HG02623 (cell line): ENCODE measurements at regions not wholly inside any gene's neighbourhood (a gene's known extent, or its start where the extent isn't known, plus 50 kb on each side); places are given as distances from the start of the nearest gene placed in this dataset.
"Not testable (repeated sequence)": the region's sequence is repeated elsewhere in the genome, so short reads cannot be mapped to it uniquely, and the experiment has no call there.

ENCODE experiments used
- ATAC-seq: cut with Tn5 transposase; IDR thresholded peaks from one replicate; pipeline ENCODE4 v1.9.1; 2021; ENCODE audit warnings: moderate library complexity; ENCODE audit not compliant: unreplicated experiment

DNA sequence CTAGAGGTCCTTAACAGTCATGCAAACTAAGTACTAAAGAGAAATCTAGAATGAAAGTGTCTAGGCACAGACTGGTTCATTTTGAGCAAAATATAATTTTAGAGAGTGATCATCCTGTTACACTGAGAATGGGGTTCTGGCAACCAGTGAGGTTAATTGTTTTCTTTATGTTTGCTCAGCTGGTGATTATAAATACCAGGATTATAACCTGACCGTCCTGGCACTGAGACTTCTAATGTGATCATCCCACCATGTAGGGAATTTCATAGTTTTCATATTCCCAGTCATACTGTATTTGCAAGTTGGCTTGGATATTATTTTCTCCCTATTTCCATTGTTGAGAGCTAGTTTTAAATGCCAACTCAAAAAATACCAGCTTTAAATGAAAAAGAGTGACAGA is 852.5 kb upstream of the LRATD1 start:
- no peak for ATAC-seq

DNA sequence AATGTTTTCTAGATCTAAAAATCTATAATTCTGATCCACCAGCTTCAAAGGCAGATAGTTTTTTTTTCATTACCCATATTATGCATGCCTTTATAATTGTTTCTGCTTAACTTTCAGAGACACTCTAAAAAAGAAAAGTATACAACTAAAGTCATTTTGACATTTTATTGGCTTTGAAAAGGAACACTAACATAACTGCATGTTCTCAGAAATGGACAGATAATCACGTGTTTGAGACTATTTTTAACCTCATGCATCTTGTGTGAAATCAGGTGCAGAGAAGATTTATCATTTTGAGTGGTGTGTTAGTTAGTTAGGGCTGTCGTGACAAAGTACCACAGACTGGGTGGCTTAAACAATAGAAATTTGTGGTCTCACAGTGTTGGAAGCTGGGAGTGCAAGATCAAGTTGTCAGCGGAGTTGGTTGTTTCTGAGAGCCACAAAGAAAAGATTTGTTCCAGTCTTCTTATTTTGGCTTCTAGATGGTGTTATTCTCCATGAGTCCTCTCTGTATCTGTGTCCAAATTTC is 841.4 kb upstream of the LRATD1 start:
- ATAC-seq, result no peak

- ATAC-seq, result no peak
Observed at GRCh38 chr2:13806539-13806938, 826.0 kb upstream of the LRATD1 start.

DNA sequence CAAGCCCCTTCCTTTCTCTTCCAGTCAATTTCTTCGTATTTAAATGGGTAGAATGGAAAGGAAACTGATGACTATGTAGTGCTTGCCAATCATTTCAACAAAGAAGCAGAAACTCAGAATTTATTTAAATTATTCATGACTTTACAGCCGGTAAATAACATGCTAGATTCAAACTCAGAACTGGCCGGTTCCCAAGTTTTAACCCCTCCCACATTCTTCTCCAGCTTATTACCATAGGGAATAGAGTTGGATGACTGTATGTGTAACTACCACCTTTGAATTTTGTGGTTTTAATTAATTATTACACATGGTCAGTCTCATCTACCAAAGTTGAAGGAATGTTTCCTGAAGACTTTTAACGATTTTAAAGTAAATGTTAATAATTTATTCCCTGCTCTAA is 819.3 kb upstream of the LRATD1 start:
- no peak for ATAC-seq

GRCh38 chr2:13818002-13818401 is 814.5 kb upstream of the LRATD1 start:
- ATAC-seq, result no peak

DNA sequence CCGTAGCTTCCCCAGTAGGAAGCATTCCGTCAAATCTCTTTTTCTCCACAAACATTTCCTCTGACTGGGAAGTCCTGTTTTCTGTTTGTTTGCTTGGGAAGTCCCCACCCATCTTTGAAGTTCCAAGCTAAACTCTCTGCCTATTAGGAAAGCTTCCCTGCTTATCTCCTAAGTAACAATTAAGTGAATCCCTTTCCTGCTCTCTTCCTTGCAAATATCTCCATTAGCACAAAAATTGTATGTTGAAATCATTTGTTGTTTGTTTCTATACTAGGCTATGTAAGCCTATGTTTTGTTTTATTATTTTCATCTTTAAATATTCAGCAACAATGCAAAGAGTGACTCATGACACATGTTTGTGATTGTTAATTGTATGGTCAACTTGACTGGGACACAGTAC is 812.6 kb upstream of the LRATD1 start:
- no peak for ATAC-seq

DNA sequence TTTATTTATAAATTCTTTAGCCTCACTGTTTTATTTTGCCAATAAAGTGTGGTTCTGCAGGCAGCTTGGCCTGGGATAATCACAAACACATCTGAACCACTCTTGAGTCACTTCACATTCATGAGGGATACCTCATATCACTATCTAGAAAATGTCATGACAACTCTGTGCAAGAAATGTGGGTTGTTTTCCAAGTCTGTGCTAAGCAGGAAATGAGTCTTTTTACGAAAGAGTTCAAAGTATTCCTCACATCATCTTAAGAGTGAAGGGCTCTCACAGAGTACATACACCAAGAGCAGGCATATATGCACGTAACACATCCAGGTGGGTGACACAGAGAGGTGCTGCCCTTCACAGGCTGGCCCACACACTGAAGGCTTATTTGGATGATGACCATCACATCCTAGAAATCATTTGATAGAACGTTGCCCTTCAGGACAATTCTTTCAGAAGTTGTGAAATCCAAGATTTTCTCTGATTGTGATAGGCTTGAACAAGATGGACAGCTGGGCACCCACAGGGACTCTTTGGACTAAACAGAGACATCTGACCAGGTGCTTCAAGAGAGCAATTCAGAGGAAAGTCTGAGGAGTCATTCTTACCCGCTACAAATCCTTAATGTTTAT is 811.1 kb upstream of the LRATD1 start:
- no peak for ATAC-seq

- ATAC-seq, result no peak
Observed at GRCh38 chr2:13822365-13822764, 810.2 kb upstream of the LRATD1 start.

GRCh38 chr2:13826314-13826853 is 806.1 kb upstream of the LRATD1 start:
- ATAC-seq, result no peak

DNA sequence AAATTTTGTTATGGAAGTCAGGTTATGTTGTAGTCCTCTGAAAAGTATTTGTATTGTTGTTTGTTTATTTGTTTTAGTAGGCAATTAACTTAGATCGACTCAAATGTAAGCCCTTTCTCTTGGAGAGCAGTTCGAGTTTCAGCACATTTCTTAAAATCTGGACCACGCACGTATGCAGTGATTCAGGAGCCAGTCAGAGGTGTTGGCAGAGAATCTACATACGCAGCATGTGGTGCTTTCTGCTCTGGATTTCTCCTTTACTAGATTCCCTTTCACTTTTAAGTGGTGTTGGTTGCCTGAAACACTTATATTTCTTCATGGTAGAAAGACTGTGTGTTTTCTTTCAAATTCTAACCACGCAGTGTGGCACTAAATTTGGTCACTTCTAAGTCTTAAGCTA is 773.9 kb upstream of the LRATD1 start:
- ATAC-seq, result no peak

- ATAC-seq, result not testable (repeated sequence)
Observed at GRCh38 chr2:13868275-13868674, 764.2 kb upstream of the LRATD1 start.

DNA sequence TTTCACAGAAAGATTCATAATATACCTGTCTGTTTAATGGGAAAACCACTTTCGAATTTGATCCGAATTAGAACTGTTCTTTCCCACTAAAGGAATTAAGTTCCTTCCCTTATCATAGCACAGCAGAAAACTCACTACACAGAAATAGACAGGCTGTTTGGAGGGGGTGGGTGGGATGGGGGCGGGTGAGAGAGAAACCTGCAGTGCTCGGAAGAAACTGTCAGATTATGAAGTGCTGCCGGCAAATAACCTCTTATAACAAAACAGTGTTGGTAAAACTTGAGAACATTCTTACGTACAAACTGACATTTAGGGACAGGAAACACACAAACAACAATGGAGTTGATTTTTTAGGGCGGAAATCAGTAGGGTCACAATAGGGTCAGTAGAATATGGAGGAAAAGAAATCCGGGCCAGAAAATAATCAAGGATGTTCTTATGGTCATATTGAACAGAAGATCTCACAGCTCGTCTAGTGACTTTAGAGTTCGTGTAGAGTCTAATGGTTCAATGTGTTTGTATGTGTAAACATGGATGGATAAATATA is 756.0 kb upstream of the LRATD1 start:
- ATAC-seq, result no peak

GRCh38 chr2:13877571-13877970 is 754.9 kb upstream of the LRATD1 start:
- ATAC-seq, result no peak

- no peak for ATAC-seq
Observed at GRCh38 chr2:13884291-13884976, 748.1 kb upstream of the LRATD1 start.

- no peak for ATAC-seq
Observed at GRCh38 chr2:13901526-13901925, 731.0 kb upstream of the LRATD1 start.

- no peak for ATAC-seq
Observed at GRCh38 chr2:13905831-13906230, 726.7 kb upstream of the LRATD1 start.

DNA sequence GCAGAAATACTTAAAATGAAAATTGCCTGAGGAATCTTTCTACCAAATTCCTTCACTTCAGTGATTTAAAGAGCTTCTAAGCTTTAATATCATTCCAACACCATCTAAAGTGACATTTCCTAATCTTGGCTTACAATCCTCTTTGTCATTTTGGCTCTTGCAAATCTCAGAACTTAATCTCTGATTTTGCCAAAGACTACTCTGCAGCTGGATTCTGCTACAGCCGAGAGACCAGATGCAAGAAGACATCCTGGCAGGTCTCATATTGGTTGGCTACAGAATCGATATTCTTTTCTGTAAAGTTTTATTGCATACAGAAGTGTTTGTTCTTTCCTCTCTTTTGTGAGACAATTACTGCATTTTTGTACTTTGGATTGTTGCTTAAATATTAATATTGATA is 716.5 kb upstream of the LRATD1 start:
- ATAC-seq, result no peak

GRCh38 chr2:13917958-13918357 is 714.6 kb upstream of the LRATD1 start:
- ATAC-seq, result no peak

- no peak for ATAC-seq
Observed at GRCh38 chr2:13919981-13920382, 712.5 kb upstream of the LRATD1 start.

GRCh38 chr2:13921245-13921644 is 711.3 kb upstream of the LRATD1 start:
- no peak for ATAC-seq

DNA sequence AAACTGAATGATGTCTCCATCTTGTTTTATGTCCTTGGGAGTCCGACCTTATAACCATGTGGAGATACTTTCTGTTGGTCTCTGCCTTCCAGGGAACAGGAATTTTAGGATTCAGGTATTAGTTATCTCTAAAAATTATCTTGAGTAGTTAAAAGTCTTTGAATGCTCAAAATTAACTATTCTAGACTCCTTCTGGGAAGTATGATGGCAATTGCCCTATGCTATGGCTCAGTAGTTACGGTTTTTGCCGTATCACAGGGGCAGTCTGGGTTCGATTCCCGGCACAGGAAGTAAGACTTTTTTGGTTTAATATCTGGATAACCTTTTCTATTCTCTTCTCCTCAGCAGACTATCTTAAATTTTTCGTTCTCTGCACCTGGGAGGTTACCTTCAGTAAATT is 708.7 kb upstream of the LRATD1 start:
- no peak for ATAC-seq

DNA sequence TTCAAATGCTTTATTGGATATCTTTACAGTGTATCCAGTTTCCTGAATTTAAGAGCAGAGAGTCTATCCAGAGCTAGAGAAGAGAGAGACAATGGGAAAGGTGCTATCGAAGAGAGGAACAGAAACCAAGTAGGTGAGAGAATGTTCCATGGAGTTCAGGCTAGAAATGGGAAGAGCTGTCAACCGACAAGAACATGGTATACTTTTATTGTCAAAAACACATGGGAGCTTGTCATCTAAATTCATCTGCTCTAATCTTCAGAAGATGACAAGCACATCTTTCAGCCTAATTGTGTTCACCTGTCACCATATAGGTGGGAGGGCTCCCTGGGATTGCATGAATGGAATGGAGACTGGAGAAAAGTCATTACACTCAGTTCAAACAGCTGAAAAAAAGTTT is 690.4 kb upstream of the LRATD1 start:
- ATAC-seq, result no peak
